ENCODE measurements at regions not wholly inside any gene's neighbourhood (a gene's known extent, or its start where the extent isn't known, plus 50 kb on each side); places are given as distances from the start of the nearest gene placed in this dataset.

DNA sequence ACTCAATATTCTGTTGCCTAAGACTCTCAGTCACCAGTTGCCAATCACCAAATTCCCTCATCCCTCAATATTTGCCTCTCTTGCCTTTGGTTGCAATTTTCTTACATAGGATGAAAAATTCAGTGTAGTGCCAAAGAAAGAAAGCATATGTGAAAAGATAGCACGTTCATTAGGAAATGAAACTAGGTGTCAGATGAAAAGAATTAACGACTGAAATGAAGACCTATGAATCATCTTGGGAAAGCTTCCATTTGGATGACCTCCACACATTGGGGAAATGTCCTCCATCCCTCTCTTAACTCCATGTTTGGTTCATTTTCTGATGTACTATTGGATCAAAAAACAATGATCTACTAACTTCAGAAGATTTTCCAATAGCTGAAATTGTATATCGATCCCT, 145.1 kb upstream of the MEOX2 start:
- TF ChIP-seq CTCF (IDR thresholded peaks at IDR 0.05; ENCODE audit: low read depth, low read length) (no peak), POLR2A (IDR thresholded peaks at IDR 0.05; ENCODE audit: extremely low read depth, insufficient read length) (no peak)
- TF ChIP-seq, protein P1, sequence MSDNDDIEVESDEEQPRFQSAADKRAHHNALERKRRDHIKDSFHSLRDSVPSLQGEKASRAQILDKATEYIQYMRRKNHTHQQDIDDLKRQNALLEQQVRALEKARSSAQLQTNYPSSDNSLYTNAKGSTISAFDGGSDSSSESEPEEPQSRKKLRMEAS (IDR thresholded peaks at IDR 0.05; ENCODE audit: low read depth, low read length), result no peak

Measured in NB4 (cell line).